ENCODE measurements at regions not wholly inside any gene's neighbourhood (a gene's known extent, or its start where the extent isn't known, plus 50 kb on each side); places are given as distances from the start of the nearest gene placed in this dataset.
"Not testable (repeated sequence)": the region's sequence is repeated elsewhere in the genome, so short reads cannot be mapped to it uniquely, and the experiment has no call there.

- not testable (repeated sequence) for TF ChIP-seq POLR2A (IDR thresholded peaks at IDR 0.05; ENCODE audit: extremely low read depth, insufficient read length); CTCF (IDR thresholded peaks at IDR 0.05; ENCODE audit: low read depth, low read length); MYC (IDR thresholded peaks at IDR 0.05; ENCODE audit: low read depth, low read length)
Measured at GRCh38 chr7:76676890-76677289, 49.8 kb upstream of the POMZP3 start.

Measured in NB4 (cell line).